NCI-H146 (cell line): ENCODE measurements at regions not wholly inside any gene's neighbourhood (a gene's known extent, or its start where the extent isn't known, plus 50 kb on each side); places are given as distances from the start of the nearest gene placed in this dataset.
"Not testable (repeated sequence)": the region's sequence is repeated elsewhere in the genome, so short reads cannot be mapped to it uniquely, and the experiment has no call there.

Source experiments
- DNase-seq: peaks from one replicate; lab custom pipeline; 2025; lab: John Stamatoyannopoulos, UW

DNA sequence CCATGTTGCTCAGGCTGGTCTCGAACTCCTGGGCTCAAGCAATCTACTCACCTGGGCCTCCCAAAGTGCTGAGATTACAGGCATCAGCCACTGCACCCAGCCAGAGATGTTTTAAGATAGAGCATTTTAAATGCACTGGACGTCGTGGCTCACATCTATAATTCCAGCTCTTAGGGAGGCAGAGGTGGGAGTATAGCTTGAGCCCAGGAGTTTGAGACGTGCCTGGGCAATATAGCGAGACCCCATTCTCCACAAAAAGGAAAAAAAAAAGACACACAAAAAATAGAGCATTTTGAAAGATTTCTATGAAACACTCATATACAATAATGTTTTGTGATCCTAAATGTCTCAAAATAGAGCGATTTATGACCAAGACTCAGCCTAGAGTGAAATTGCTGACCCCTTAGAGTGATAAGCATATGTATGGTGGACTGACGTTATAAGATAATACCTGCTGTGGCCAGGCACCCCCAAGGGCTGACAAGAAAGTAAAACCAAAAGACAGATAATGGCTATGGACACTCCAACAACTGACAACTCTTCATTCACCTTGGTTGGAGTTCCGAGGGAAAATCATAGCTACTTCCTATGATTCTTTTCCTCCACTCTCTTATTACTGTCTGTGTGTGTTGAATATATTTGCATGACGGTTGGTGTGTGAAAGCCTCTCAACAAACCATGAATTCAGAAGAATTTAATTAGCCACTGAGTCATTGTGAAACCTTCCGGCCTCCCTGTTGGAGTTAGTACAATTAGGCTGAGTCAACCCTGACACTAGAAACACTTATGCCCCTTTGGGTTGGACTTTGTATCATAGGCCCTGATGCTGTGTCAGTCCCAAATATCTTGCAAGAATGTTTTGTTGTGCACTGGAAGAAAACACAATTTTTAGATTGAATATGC lies 526.5 kb upstream of the NUDT12 start:
- no peak for DNase-seq

GRCh38 chr5:104084896-104085295 lies 522.3 kb upstream of the NUDT12 start:
- peak; percentile 77 for DNase-seq

DNA sequence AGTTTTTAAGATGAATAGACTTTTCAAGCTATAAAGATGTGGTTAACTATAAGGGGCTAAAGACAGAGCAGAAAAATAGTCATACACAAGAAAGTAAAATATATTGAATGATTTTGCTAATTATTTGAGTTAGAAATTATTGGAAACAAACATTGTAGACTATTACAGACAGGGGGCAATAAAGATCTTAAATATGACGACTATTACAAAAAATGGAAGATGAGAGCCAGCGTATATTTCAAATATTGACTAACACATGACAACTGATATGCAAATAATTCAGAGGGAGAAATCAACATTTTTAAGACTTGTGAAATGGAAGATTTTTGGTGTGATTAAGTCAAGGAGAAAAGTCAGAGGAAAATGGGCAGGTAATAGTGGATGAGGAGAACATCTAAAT lies 520.2 kb upstream of the NUDT12 start:
- no peak for DNase-seq

DNA sequence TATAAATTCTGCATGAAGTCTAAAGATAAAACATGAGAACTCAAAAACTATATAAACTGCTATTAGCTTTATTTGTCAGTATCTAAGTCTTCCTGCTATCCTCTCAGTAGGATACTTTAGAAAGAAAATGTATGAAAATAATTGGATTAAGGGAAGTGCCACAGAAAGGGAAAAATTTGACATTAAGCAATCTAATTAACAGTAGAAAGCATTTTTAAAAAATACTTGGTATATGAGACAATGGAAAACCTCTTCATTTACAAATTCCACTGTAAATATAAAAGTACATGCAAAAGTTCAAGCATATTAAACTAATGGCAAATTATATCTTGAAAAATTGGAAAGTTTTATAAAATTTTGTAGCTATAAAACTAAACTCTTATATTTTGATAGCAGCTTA lies 518.6 kb upstream of the NUDT12 start:
- no peak for DNase-seq

GRCh38 chr5:104080646-104081175 lies 518.1 kb upstream of the NUDT12 start:
- DNase-seq, result no peak

- not testable (repeated sequence) for DNase-seq
These were observed 517.5 kb upstream of the NUDT12 start for GRCh38 chr5:104079861-104080645.

GRCh38 chr5:104071887-104072286 lies 509.3 kb upstream of the NUDT12 start:
- no peak for DNase-seq

- no peak for DNase-seq
These were observed 500.2 kb upstream of the NUDT12 start for GRCh38 chr5:104062621-104063377.

DNA sequence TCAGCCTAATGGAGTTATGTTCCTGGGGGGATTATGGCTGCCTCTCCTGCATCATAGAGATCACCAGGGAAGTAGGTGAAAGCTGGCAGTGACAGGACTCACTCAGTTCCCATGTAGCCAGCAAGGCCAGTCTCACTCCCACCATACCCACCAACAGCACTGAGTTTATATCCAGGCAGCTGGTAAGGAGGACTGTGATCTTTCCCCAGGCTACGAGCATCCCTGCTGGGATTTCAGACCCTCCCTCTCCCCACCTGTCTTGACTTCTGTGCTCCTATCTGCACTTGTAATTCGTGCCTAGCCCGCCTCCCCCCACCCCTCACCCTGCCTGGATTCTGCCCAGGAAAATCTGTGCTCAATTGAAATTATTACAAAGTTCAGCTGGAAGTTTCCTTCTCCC lies 499.1 kb upstream of the NUDT12 start:
- DNase-seq, result no peak

DNA sequence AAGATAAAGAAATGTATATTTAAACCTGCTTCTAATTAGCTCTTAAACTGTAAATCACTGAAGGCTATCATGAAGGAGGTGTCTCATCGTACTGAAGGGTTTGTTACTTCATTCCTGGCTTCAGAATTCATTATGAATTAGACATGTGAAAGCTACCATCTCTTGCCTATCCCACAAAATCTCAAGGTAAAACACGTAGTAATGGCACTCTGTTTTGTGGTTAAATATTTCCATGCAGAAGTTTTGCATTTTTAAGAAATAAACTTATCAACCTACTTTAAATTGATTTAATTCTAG lies 490.7 kb upstream of the NUDT12 start:
- DNase-seq, result no peak

DNA sequence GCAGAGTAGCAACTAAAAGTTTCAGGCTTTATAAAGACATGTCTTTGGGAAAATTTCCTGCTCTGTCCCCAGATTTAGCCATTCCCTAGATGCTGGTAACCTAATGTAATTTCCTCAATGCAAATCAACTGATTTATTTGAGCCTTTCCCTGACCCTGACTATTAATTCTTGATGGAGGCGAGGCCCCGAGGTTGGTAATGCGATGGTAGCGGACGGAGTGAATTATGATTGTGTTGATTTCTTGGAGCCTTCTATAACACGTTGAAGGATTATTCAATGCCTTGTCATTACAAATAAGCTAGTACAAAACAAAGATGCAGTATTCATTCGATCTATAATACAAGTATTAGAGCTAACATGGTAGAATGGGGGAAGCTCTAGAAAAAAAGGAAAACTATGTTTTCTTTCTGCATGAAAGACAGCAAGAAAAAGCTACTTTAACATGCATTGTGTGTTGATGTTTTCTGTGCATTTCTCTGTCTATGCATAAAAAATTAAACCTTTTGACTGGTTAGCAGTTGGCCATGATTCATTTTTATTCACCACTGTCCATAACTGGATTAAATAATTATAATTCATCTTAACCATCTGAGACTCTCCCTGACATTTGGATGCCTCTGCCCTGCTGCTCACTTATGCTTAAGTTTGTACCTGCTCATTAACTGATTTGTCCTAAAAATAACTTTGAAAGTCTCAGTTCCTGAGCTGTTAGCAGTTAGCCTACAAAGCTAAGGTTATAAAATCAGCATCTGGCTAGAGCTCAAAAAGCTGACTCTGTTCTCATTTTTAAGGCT lies 490.2 kb upstream of the NUDT12 start:
- no peak for DNase-seq

GRCh38 chr5:104050436-104050835 lies 487.8 kb upstream of the NUDT12 start:
- DNase-seq, result no peak

- DNase-seq, result no peak
These were observed 487.2 kb upstream of the NUDT12 start for GRCh38 chr5:104049752-104050151.

- no peak for DNase-seq
These were observed 485.6 kb upstream of the NUDT12 start for GRCh38 chr5:104048231-104048630.

GRCh38 chr5:104045987-104046386 lies 483.4 kb upstream of the NUDT12 start:
- DNase-seq, result no peak

DNA sequence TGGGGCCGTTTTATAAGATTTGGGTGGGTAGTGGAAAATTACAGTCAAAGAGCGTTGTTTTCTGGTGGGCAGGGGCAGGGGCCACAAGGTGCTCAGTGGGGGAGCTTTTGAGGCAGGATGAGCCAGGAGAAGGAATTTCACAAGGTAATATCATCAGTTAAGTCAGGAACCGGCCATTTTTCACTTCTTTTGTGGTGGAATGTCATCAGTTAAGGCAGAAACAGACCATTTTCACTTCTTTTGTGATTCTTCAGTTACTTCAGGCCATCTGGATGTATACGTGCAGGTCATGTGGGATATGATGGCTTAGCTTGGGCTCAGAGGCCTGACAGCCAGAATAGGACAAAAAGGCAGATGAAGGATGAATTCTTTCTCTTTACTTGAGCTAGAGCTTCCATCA lies 477.3 kb upstream of the NUDT12 start:
- DNase-seq, result not testable (repeated sequence)

DNA sequence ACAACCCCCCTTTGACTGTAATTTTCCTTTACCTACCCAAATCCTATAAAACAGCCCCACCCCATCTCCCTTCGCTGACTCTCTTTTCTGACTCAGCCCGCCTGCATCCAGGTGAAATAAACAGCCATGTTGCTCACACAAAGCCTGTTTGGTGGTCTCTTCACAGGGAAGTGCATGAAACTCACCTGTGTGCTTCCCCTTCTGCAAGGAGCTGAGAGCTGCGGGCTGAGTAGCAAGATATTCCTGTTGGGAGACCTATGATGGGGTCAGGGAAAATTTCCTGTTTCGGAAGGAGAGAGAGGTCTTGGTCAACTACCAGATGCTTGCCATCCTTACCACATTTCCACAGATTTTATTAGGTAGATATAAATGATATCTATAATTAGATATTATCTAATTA lies 474.5 kb upstream of the NUDT12 start:
- DNase-seq, result not testable (repeated sequence)

DNA sequence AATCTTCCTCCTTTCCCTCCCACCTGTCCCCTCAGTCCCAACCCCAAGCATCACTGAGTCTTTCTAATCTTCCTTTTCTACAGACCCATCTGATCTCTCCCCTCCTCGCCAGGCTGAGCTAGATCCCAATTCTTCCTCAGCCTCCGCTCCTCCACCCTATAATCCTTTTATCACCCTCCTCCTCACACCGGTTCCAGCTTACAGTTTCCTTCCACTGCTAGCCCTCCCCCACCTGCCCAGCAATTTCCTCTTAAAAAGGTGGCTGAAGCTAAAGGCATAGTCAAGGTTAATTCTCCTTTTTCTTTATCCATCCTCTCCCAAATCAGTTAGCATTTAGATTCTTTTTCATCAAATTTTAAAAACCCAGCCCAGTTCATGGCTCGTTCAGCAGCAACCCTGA lies 470.6 kb upstream of the NUDT12 start:
- not testable (repeated sequence) for DNase-seq

GRCh38 chr5:104024538-104024937 lies 461.9 kb upstream of the NUDT12 start:
- no peak for DNase-seq

- no peak for DNase-seq
These were observed 461.1 kb upstream of the NUDT12 start for GRCh38 chr5:104023739-104024138.

GRCh38 chr5:104019956-104020355 lies 457.4 kb upstream of the NUDT12 start:
- no peak for DNase-seq

DNA sequence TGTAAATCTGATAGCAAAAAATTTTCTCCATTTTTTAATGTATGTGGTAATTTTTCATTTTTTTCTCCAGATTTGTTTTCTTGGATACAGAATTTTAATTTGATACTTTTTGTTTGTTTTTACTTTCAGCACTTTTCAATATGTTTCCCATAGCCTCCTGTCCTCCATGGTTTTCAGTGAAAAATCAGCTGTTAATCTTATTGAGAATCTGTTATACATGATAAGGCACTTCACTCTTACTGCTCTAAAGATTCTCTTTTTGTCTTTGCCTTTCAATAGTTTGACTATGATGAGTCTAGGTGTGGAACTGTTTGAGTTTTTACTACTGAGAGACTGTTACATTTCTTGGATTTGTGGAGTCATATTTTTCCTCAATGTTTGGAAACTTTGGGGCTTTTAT lies 455.7 kb upstream of the NUDT12 start:
- DNase-seq, result no peak
